H1 (cell line): ENCODE measurements at regions not wholly inside any gene's neighbourhood (a gene's known extent, or its start where the extent isn't known, plus 50 kb on each side); places are given as distances from the start of the nearest gene placed in this dataset.

Source experiments
- TAF1 ChIP-seq: IDR thresholded peaks from 2 replicates; pipeline ENCODE4 v1.6.1; 2011; ENCODE audit warnings: mild to moderate bottlenecking, low read depth, low read length
- TF ChIP-seq, protein P1 (sequence below), 3 experiments: IDR thresholded peaks; 1 replicate in 2 of 3; 2 replicates in 1 of 3; pipeline versions ENCODE4 v1.5.1 to v1.6.1; 2011; ENCODE audit warnings: low read length in 3 of 3, mild to moderate bottlenecking in 3 of 3, inconsistent platforms in 2 of 3, low read depth in 1 of 3, moderate library complexity in 1 of 3; ENCODE audit not compliant: insufficient read depth in 1 of 3; ENCODE audit errors: control extremely low read depth in 1 of 3

DNA sequence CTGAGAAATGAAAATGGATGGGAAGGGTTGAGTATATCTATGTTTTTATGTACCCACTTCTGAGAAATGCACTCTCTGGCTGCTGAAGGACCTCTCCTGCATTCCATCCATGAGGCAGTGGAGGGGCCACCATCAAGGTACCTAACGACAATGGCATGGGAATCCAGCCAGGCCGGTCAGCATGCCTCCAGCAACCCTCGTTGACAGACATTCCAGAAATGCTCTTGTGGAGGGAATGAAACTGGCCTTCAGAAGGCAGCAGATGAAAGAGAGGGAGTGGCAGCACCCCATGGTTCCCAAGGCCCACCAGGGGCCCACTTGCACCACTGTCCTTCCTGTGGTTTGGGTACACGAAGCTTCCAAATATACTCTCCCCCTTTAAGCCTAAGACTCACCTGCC is 269.0 kb downstream of the ARHGAP12 start:
- TF ChIP-seq, protein P1, sequence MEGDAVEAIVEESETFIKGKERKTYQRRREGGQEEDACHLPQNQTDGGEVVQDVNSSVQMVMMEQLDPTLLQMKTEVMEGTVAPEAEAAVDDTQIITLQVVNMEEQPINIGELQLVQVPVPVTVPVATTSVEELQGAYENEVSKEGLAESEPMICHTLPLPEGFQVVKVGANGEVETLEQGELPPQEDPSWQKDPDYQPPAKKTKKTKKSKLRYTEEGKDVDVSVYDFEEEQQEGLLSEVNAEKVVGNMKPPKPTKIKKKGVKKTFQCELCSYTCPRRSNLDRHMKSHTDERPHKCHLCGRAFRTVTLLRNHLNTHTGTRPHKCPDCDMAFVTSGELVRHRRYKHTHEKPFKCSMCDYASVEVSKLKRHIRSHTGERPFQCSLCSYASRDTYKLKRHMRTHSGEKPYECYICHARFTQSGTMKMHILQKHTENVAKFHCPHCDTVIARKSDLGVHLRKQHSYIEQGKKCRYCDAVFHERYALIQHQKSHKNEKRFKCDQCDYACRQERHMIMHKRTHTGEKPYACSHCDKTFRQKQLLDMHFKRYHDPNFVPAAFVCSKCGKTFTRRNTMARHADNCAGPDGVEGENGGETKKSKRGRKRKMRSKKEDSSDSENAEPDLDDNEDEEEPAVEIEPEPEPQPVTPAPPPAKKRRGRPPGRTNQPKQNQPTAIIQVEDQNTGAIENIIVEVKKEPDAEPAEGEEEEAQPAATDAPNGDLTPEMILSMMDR (IDR thresholded peaks at IDR 0.05; ENCODE audit: control extremely low read depth in 1 of 3, insufficient read depth in 1 of 3, low read depth in 1 of 3, low read length in 3 of 3), result no peak
- no peak for TF ChIP-seq TAF1
